ENCODE measurements at regions not wholly inside any gene's neighbourhood (a gene's known extent, or its start where the extent isn't known, plus 50 kb on each side); places are given as distances from the start of the nearest gene placed in this dataset.
"Not testable (repeated sequence)": the region's sequence is repeated elsewhere in the genome, so short reads cannot be mapped to it uniquely, and the experiment has no call there.

DNA sequence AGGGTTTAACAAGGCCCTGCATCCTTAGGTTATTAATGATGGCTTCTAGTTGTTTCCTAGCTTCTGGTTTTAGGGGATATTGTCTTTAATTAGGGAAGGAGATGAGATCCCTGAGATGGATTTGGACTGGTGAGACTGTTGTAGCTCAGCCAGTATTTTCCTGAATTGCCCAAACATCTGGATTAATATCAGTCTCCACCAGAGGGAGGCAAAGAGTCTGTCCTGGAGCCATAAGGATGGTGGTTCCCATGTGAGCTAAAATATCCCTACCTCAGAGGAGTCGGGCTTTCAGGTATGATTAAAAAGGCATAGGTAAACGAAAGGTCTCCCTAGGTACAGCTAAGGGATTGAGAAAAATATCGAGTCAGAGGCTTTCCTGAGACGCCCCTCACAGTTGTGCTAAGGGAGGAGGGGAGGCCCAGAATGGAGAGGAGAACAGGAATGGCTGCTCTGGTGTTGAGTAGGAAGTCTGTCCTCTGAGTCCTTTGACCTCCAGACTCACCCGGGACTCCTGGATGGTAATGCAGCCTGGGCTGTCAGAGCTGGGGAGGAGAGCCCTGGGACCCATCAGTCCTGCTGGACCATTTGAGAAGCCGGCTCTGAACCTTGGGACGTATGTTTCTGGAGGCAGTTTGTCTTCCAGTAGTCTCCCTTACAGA is 130.3 kb upstream of the PLGLB1 start:
- TF ChIP-seq POLR2A (IDR thresholded peaks at IDR 0.05): not testable (repeated sequence)
- TF ChIP-seq, protein P1, sequence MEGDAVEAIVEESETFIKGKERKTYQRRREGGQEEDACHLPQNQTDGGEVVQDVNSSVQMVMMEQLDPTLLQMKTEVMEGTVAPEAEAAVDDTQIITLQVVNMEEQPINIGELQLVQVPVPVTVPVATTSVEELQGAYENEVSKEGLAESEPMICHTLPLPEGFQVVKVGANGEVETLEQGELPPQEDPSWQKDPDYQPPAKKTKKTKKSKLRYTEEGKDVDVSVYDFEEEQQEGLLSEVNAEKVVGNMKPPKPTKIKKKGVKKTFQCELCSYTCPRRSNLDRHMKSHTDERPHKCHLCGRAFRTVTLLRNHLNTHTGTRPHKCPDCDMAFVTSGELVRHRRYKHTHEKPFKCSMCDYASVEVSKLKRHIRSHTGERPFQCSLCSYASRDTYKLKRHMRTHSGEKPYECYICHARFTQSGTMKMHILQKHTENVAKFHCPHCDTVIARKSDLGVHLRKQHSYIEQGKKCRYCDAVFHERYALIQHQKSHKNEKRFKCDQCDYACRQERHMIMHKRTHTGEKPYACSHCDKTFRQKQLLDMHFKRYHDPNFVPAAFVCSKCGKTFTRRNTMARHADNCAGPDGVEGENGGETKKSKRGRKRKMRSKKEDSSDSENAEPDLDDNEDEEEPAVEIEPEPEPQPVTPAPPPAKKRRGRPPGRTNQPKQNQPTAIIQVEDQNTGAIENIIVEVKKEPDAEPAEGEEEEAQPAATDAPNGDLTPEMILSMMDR (IDR thresholded peaks at IDR 0.05): not testable (repeated sequence)
